GM19463 (cell line): ENCODE measurements at regions not wholly inside any gene's neighbourhood (a gene's known extent, or its start where the extent isn't known, plus 50 kb on each side); places are given as distances from the start of the nearest gene placed in this dataset.

ENCODE experiments used
- ATAC-seq: cut with Tn5 transposase; IDR thresholded peaks from one replicate; pipeline ENCODE4 v1.9.1; 2021; ENCODE audit warnings: mild to moderate bottlenecking, moderate library complexity; ENCODE audit not compliant: unreplicated experiment

GRCh38 chr10:78894089-78894840, 174.5 kb upstream of the ZMIZ1 start:
- ATAC-seq, result no peak

GRCh38 chr10:78894841-78895195, 173.9 kb upstream of the ZMIZ1 start:
- ATAC-seq, result no peak

GRCh38 chr10:78895469-78895868, 173.3 kb upstream of the ZMIZ1 start:
- no peak for ATAC-seq

GRCh38 chr10:78896159-78896928, 172.4 kb upstream of the ZMIZ1 start:
- ATAC-seq, result no peak

GRCh38 chr10:78898341-78899097, 170.2 kb upstream of the ZMIZ1 start:
- ATAC-seq, result no peak

- no peak for ATAC-seq
These were observed 169.5 kb upstream of the ZMIZ1 start for GRCh38 chr10:78899098-78899754.

- ATAC-seq, result no peak
These were observed 168.6 kb upstream of the ZMIZ1 start for GRCh38 chr10:78899996-78900714.

GRCh38 chr10:78900715-78901430, 167.9 kb upstream of the ZMIZ1 start:
- no peak for ATAC-seq

GRCh38 chr10:78901694-78902093, 167.1 kb upstream of the ZMIZ1 start:
- no peak for ATAC-seq

GRCh38 chr10:78902815-78903214, 166.0 kb upstream of the ZMIZ1 start:
- ATAC-seq, result no peak

GRCh38 chr10:78903341-78903940, 165.3 kb upstream of the ZMIZ1 start:
- ATAC-seq, result no peak

GRCh38 chr10:78904196-78904595, 164.6 kb upstream of the ZMIZ1 start:
- no peak for ATAC-seq

GRCh38 chr10:78905015-78905956, 163.5 kb upstream of the ZMIZ1 start:
- no peak for ATAC-seq

GRCh38 chr10:78905957-78906308, 162.8 kb upstream of the ZMIZ1 start:
- ATAC-seq, result no peak

- no peak for ATAC-seq
These were observed 161.9 kb upstream of the ZMIZ1 start for GRCh38 chr10:78906734-78907390.

- no peak for ATAC-seq
These were observed 161.1 kb upstream of the ZMIZ1 start for GRCh38 chr10:78907551-78908211.

GRCh38 chr10:78909221-78909620, 159.5 kb upstream of the ZMIZ1 start:
- no peak for ATAC-seq
